Nephron progenitor cell (in vitro differentiated cells): ENCODE measurements at regions not wholly inside any gene's neighbourhood (a gene's known extent, or its start where the extent isn't known, plus 50 kb on each side); places are given as distances from the start of the nearest gene placed in this dataset.

ENCODE experiments used
- DNase-seq: peaks from one replicate; pipeline ENCODE4 v3.0.0; 2021
- H3K27ac Mint-ChIP-seq: 2 replicates; pipeline ENCODE4 v1.8.0; 2021; ENCODE audit warnings: mild to moderate bottlenecking, moderate library complexity, mixed read lengths
- H3K27me3 Mint-ChIP-seq: 2 replicates; pipeline ENCODE4 v1.8.0; 2021; ENCODE audit warnings: mild to moderate bottlenecking, low read depth, mixed read lengths; ENCODE audit not compliant: poor library complexity
- H3K36me3 Mint-ChIP-seq: 2 replicates; pipeline ENCODE4 v1.8.0; 2021; ENCODE audit warnings: low read depth, mixed read lengths
- H3K4me1 Mint-ChIP-seq: 2 replicates; pipeline ENCODE4 v1.8.0; 2021; ENCODE audit warnings: mixed read lengths
- H3K4me3 Mint-ChIP-seq: 2 replicates; pipeline ENCODE4 v1.8.0; 2021; ENCODE audit warnings: mild to moderate bottlenecking, moderate library complexity, mixed read lengths
- H3K9me3 Mint-ChIP-seq: 2 replicates; pipeline ENCODE4 v1.8.0; 2021; ENCODE audit warnings: mild to moderate bottlenecking, moderate library complexity, mixed read lengths
- TF ChIP-seq, protein P1 (sequence below): fragments of 200-600 bp; sonication (generic); IDR thresholded peaks from 2 replicates; pipeline ENCODE4 v1.5.0; 2021; ENCODE audit warnings: antibody characterized with exemption

DNA sequence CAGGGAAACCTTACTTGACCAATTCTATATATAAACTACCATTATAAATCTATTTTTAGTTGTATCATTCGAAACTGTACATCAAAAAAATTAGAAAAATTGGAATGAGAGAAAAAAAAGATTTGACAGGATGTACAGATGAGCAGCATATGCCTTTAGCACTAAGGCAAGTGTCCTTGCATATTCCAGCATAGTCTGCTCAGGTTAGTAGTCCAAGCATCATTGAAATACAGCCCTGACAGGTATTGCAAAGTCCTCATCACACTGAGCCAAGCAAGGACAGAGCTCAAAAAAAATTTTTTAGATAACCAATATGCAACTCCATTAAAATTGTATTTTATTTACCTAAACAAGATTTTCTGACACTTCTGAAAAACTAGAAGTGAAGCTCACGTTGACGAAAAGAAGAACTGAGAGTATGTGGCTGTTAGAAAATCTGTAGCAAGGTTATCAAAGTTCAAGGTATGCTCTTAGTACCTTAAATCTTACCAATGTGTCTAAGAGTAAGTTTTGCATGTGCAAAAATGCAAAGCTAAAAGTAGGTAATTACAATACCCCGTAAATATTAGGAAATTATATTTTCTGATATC is 465.6 kb upstream of the ADGRL4 start:
- Mint-ChIP-seq H3K4me1 (no peaks in the 10 kb centered on the region), H3K4me3 (no peak overlapping the region), H3K9me3 (no peaks in the 10 kb centered on the region), H3K27me3 (no peaks in the 10 kb centered on the region), H3K36me3 (no peaks in the 10 kb centered on the region), H3K27ac (no peak overlapping the region)
- DNase-seq: no peak
- TF ChIP-seq, protein P1, sequence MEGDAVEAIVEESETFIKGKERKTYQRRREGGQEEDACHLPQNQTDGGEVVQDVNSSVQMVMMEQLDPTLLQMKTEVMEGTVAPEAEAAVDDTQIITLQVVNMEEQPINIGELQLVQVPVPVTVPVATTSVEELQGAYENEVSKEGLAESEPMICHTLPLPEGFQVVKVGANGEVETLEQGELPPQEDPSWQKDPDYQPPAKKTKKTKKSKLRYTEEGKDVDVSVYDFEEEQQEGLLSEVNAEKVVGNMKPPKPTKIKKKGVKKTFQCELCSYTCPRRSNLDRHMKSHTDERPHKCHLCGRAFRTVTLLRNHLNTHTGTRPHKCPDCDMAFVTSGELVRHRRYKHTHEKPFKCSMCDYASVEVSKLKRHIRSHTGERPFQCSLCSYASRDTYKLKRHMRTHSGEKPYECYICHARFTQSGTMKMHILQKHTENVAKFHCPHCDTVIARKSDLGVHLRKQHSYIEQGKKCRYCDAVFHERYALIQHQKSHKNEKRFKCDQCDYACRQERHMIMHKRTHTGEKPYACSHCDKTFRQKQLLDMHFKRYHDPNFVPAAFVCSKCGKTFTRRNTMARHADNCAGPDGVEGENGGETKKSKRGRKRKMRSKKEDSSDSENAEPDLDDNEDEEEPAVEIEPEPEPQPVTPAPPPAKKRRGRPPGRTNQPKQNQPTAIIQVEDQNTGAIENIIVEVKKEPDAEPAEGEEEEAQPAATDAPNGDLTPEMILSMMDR: no peak

- TF ChIP-seq, protein P1: no peak
- no peak for DNase-seq
Observed at GRCh38 chr1:79469139-79469538, 462.6 kb upstream of the ADGRL4 start.

GRCh38 chr1:79460773-79461436 is 454.4 kb upstream of the ADGRL4 start:
- Mint-ChIP-seq H3K27me3 (no peaks in the 10 kb centered on the region), H3K36me3 (no peaks in the 10 kb centered on the region), H3K27ac (no peak overlapping the region), H3K4me3 (no peak overlapping the region), H3K9me3 (peaks cover 5% of the 10 kb centered on the region), H3K4me1 (no peaks in the 10 kb centered on the region)
- no peak for DNase-seq
- TF ChIP-seq, protein P1: no peak

More at GRCh38 chr1:79469139-79469538, 462.6 kb upstream of the ADGRL4 start:
- no peaks in the 10 kb centered on the region for H3K36me3 Mint-ChIP-seq
- no peaks in the 10 kb centered on the region for H3K9me3 Mint-ChIP-seq
- H3K27me3 Mint-ChIP-seq: no peaks in the 10 kb centered on the region
- no peaks in the 10 kb centered on the region for H3K4me1 Mint-ChIP-seq
- no peak overlapping the region for H3K27ac Mint-ChIP-seq
- H3K4me3 Mint-ChIP-seq: no peak overlapping the region

DNA sequence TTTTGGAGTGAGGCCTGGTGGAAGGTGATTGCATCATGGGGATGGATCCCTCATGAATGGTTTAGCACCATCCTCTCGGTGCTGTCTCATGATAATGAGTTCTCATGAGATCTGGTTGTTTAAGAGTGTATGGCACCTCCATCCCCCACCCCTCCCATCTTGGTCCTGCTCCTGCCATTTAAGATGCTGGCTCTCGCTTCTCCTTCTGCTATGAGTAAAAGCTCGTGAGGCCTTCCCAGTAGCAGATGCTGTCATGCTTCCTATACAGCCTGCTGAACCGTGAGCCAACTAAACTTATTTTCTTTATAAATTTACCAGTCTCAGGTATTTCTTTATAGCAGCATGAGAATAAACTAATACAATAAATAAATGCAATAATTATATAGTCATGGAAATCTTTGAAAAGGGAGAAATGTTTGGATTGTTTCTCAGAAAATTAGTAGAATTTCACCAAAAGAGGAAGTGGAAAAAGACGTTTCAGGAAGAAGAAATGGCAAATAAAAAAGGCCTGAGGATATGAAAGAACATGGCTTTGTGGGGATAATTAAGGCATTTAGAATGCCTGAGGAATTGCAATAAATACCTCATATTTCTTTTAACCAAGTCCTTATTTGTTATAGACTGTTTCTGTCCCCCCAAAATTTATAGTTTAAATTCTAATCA is 451.2 kb upstream of the ADGRL4 start:
- Mint-ChIP-seq H3K27me3 (no peaks in the 10 kb centered on the region), H3K4me3 (no peak overlapping the region), H3K27ac (no peak overlapping the region), H3K9me3 (no peaks in the 10 kb centered on the region), H3K36me3 (no peaks in the 10 kb centered on the region), H3K4me1 (no peaks in the 10 kb centered on the region)
- TF ChIP-seq, protein P1: no peak
- no peak for DNase-seq

DNA sequence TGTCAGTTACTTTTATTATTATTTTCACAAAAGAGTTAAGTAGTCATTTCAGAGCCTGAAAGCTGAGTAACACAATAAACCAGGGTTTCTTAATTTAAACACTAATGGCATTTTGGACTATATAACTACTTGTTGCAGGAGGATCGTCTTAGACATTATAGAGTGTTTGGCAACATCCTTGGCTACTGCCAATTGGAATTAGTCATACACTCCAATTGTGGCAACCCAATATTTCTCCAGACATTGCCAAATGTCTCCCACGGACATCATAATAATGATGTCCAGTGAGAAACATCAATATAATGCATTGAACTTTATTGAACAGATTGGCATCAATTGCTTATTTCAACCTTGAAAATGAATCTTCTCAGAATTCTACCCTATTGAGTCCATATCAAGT is 441.9 kb upstream of the ADGRL4 start:
- Mint-ChIP-seq H3K4me1 (no peaks in the 10 kb centered on the region), H3K36me3 (no peaks in the 10 kb centered on the region)
- TF ChIP-seq, protein P1: no peak

More for the DNA sequence above, 441.9 kb upstream of the ADGRL4 start:
- H3K4me3 Mint-ChIP-seq: no peak overlapping the region
- H3K27me3 Mint-ChIP-seq: no peaks in the 10 kb centered on the region
- no peak for DNase-seq
- no peak overlapping the region for H3K27ac Mint-ChIP-seq
- no peaks in the 10 kb centered on the region for H3K9me3 Mint-ChIP-seq
